ENCODE measurements at regions not wholly inside any gene's neighbourhood (a gene's known extent, or its start where the extent isn't known, plus 50 kb on each side); places are given as distances from the start of the nearest gene placed in this dataset.

GRCh38 chr1:207214453-207214852 is 107.0 kb upstream of the CD55 start:
- H3K14ac ChIP-seq (replicated peaks; ENCODE audit: low read depth, low read length) = no peak overlapping the region
- H3K9me3 ChIP-seq (ENCODE audit: control insufficient read depth, insufficient read depth, low read length) = no peaks in the 10 kb centered on the region
- no peaks in the 10 kb centered on the region for H3K79me1 ChIP-seq (ENCODE audit: low read depth in 1 of 2, low read length in 2 of 2)
- ChIA-PET POLR2A (ENCODE audit: unreplicated experiment) (no interaction called here), CTCF (no interaction called here)
- no CpG with 5 or more reads among the region's 1 CpG for WGBS, 2 experiments (ENCODE audit: extremely low coverage in 2 of 2, insufficient read length in 1 of 2)
- no peak for DNase-seq
- H3K4ac ChIP-seq (ENCODE audit: low read depth, low read length) = no peak overlapping the region
- no TSS peak for BruUV-seq (replicated peaks)
- H3K36me3 ChIP-seq (ENCODE audit: control insufficient read depth, insufficient read depth, low read length) = no peaks in the 10 kb centered on the region
- no peak overlapping the region for H3K4me2 ChIP-seq (ENCODE audit: low read depth, low read length)
- no peak overlapping the region for H2BK120ac ChIP-seq (ENCODE audit: low read depth, low read length)
- ATAC-seq (ENCODE audit: low read depth) = no peak
- H4K20me1 ChIP-seq (ENCODE audit: insufficient read depth, low read length) = no peaks in the 10 kb centered on the region
- dilution Hi-C loops (cut with HindIII; ENCODE audit: low sequenced_read_pairs, unreplicated experiment) (no loop called here), in situ Hi-C loops (cut with MboI; ENCODE audit: low sequenced_read_pairs) (no loop called here), intact Hi-C loops (cut with micrococcal nuclease) (no loop called here)
- H3K23ac ChIP-seq (ENCODE audit: low read depth, low read length) = no peak overlapping the region
- H2AK9ac ChIP-seq (replicated peaks; ENCODE audit: low read depth, low read length, poor library complexity) = no peak overlapping the region
- H4K5ac ChIP-seq (ENCODE audit: low read depth, low read length) = no peak overlapping the region
- no peaks in the 10 kb centered on the region; the same call in 1 of the 2 replicates for H3K4me1 ChIP-seq (ENCODE audit: control insufficient read depth, insufficient read depth, low read length)
- H3K9ac ChIP-seq (ENCODE audit: low read depth, low read length) = no peak overlapping the region
- no peak overlapping the region for H3K4me3 ChIP-seq (ENCODE audit: insufficient read depth, low read depth, low read length)
- no peak overlapping the region for H2BK5ac ChIP-seq (ENCODE audit: low read depth, low read length, poor library complexity, severe bottlenecking)
- no peak overlapping the region for H3K56ac ChIP-seq (ENCODE audit: extremely low read depth, insufficient read depth, low read length)
- no peak overlapping the region for H4K8ac ChIP-seq (ENCODE audit: low read depth in 2 of 2, low read length in 2 of 2)
- no peak overlapping the region for H3K27ac ChIP-seq (ENCODE audit: insufficient read depth, low read length)
- no peaks in the 10 kb centered on the region for H3K9me1 ChIP-seq (ENCODE audit: insufficient read depth, low read length)
- H4K91ac ChIP-seq (ENCODE audit: insufficient read depth, low read depth, low read length) = no peak overlapping the region
- no peak for TF ChIP-seq CEBPB (IDR thresholded peaks at IDR 0.05; ENCODE audit: low read depth, low read length)
- no peak overlapping the region for H2BK20ac ChIP-seq (ENCODE audit: low read depth, low read length)
- H2AK5ac ChIP-seq (ENCODE audit: low read depth, low read length) = no peak overlapping the region
- H3K18ac ChIP-seq (ENCODE audit: low read depth, low read length) = no peak overlapping the region
- no peak overlapping the region for H2AFZ ChIP-seq (replicated peaks; ENCODE audit: low read length, poor library complexity)
- H3K27me3 ChIP-seq (ENCODE audit: control insufficient read depth, insufficient read depth, low read length) = no peaks in the 10 kb centered on the region; the same call in 1 of the 2 replicates
- H2BK15ac ChIP-seq (ENCODE audit: low read depth, low read length) = no peak overlapping the region
